ENCODE measurements at regions not wholly inside any gene's neighbourhood (a gene's known extent, or its start where the extent isn't known, plus 50 kb on each side); places are given as distances from the start of the nearest gene placed in this dataset.

DNA sequence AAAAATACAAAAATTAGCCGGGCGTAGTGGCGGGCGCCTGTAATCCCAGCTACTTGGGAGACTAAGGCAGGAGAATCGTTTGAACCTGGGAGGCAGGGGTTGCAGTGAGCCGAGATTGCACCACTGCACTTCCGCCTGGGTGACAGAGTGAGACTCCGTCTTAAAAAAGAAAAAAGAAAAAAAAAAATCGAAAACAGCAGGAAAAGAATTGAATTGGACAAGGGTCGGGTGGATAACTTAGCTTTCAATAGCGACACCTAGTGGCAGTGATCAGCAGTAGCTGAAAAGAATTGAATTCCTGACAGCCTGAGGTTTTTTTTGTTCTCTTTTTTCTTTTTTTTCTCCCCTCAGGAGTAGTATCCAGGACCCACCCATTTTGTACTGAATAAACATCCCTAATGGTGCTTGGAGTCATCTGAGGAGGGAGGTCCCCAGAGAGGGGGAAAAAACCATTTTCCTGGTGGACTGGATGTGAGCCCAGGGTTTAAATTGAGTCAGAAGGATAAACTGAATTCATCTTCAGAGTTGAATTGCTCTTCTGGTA is 55.1 kb downstream of the CYCS start:
- DNase-seq (peak in 4 of 5 donors; percentile 65 to 91 (median 75)), FAIRE-seq (peak; percentile 93)
- Histone ChIP-seq H3K4me3 (ENCODE audit: low read length in 3 of 3) (peak overlapping the region in 1 of 3 donors; percentile 49), H3K36me3 (ENCODE audit: control insufficient read depth in 2 of 3, insufficient read depth in 3 of 3, low read length in 3 of 3) (no peaks in the 10 kb centered on the region), H3K9ac (ENCODE audit: low read length in 3 of 3) (no peak overlapping the region), H3K4me1 (ENCODE audit: control insufficient read depth in 2 of 3, insufficient read depth in 2 of 3, low read depth in 1 of 3, low read length in 3 of 3) (no peaks in the 10 kb centered on the region), H3K27me3 (ENCODE audit: control insufficient read depth, insufficient read depth, low read length) (no peaks in the 10 kb centered on the region), H3K27ac (ENCODE audit: low read depth in 2 of 2, low read length in 2 of 2) (no peak overlapping the region), H3K9me3 (ENCODE audit: control insufficient read depth in 2 of 3, insufficient read depth in 1 of 3, low read length in 3 of 3) (no peaks in the 10 kb centered on the region)
- TF ChIP-seq, protein P1, sequence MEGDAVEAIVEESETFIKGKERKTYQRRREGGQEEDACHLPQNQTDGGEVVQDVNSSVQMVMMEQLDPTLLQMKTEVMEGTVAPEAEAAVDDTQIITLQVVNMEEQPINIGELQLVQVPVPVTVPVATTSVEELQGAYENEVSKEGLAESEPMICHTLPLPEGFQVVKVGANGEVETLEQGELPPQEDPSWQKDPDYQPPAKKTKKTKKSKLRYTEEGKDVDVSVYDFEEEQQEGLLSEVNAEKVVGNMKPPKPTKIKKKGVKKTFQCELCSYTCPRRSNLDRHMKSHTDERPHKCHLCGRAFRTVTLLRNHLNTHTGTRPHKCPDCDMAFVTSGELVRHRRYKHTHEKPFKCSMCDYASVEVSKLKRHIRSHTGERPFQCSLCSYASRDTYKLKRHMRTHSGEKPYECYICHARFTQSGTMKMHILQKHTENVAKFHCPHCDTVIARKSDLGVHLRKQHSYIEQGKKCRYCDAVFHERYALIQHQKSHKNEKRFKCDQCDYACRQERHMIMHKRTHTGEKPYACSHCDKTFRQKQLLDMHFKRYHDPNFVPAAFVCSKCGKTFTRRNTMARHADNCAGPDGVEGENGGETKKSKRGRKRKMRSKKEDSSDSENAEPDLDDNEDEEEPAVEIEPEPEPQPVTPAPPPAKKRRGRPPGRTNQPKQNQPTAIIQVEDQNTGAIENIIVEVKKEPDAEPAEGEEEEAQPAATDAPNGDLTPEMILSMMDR (IDR thresholded peaks at IDR 0.05; ENCODE audit: borderline replicate concordance, extremely low read depth, insufficient read depth): peak; percentile 93
- intact Hi-C loops (cut with DNase I): loop anchor here (5.0 kb wide), 1 partner anchor 248 kb away; no protein-coding TSS in a partner anchor

DNA sequence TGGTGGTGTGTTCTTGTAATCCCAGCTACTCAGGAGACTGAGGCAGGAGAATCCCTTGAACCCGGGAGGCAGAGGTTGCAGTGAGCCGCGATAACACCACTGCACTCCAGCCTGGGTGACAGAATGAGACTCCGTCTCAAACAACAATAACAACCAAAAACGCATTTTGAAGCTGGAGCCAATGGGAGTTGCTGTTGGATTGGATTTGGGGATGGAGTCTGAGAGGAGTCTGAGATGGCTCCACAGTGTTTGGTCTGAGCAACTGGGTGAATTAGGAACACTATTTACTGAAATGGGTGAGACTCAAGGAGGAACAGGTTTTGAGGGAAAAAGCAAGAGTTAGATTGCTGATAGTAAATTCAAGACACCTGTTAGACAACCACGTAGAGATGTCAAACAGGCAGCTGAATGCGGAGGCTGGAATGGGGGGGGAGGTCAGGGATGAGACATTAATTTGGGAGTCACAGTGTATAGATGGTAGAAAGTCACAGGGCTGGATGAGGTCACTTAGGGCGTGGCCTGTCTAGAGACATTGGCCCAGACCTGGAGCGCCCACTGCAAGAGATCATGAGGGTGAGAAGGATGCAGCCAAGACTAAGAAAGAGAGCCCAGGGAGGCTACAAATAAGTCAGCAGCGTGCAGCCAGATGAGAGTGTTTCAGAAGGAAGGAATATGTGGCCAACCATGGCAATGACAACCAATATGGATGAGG is 56.4 kb downstream of the CYCS start:
- no peaks in the 10 kb centered on the region for H3K4me1 ChIP-seq (ENCODE audit: control insufficient read depth in 2 of 3, insufficient read depth in 2 of 3, low read depth in 1 of 3, low read length in 3 of 3)
- no peak overlapping the region for H3K27ac ChIP-seq (ENCODE audit: low read depth in 2 of 2, low read length in 2 of 2)
- no peaks in the 10 kb centered on the region for H3K9me3 ChIP-seq (ENCODE audit: control insufficient read depth in 2 of 3, insufficient read depth in 1 of 3, low read length in 3 of 3)
- intact Hi-C loops (cut with DNase I): no loop called here
- TF ChIP-seq, protein P1 (IDR thresholded peaks at IDR 0.05; ENCODE audit: borderline replicate concordance, extremely low read depth, insufficient read depth): no peak
- H3K27me3 ChIP-seq (ENCODE audit: control insufficient read depth, insufficient read depth, low read length): no peaks in the 10 kb centered on the region
- no peak overlapping the region for H3K9ac ChIP-seq (ENCODE audit: low read length in 3 of 3)
- FAIRE-seq (no peak), DNase-seq (no peak)
- no peaks in the 10 kb centered on the region for H3K36me3 ChIP-seq (ENCODE audit: control insufficient read depth in 2 of 3, insufficient read depth in 3 of 3, low read length in 3 of 3)
- H3K4me3 ChIP-seq (ENCODE audit: low read length in 3 of 3): no peak overlapping the region

GRCh38 chr7:25067726-25068501 is 57.1 kb downstream of the CYCS start:
- TF ChIP-seq, protein P1 (IDR thresholded peaks at IDR 0.05; ENCODE audit: borderline replicate concordance, extremely low read depth, insufficient read depth): no peak
- Histone ChIP-seq H3K27ac (ENCODE audit: low read depth in 2 of 2, low read length in 2 of 2) (no peak overlapping the region), H3K4me1 (ENCODE audit: control insufficient read depth in 2 of 3, insufficient read depth in 2 of 3, low read depth in 1 of 3, low read length in 3 of 3) (no peaks in the 10 kb centered on the region), H3K4me3 (ENCODE audit: low read length in 3 of 3) (no peak overlapping the region), H3K36me3 (ENCODE audit: control insufficient read depth in 2 of 3, insufficient read depth in 3 of 3, low read length in 3 of 3) (no peaks in the 10 kb centered on the region), H3K9ac (ENCODE audit: low read length in 3 of 3) (no peak overlapping the region), H3K9me3 (ENCODE audit: control insufficient read depth in 2 of 3, insufficient read depth in 1 of 3, low read length in 3 of 3) (no peaks in the 10 kb centered on the region), H3K27me3 (ENCODE audit: control insufficient read depth, insufficient read depth, low read length) (no peaks in the 10 kb centered on the region)
- no peak for FAIRE-seq
- peak in 1 of 5 donors; percentile 26 for DNase-seq
- intact Hi-C loops (cut with DNase I): no loop called here

Data from kidney (tissue), 13 donors.